HG03039 (cell line): ENCODE measurements at regions not wholly inside any gene's neighbourhood (a gene's known extent, or its start where the extent isn't known, plus 50 kb on each side); places are given as distances from the start of the nearest gene placed in this dataset.
"Not testable (repeated sequence)": the region's sequence is repeated elsewhere in the genome, so short reads cannot be mapped to it uniquely, and the experiment has no call there.

Experiments used
- ATAC-seq: cut with Tn5 transposase; IDR thresholded peaks from one replicate; pipeline ENCODE4 v1.9.1; 2021; ENCODE audit warnings: mild to moderate bottlenecking, moderate library complexity; ENCODE audit not compliant: unreplicated experiment

- no peak for ATAC-seq
These were observed 201.3 kb downstream of the AKAP7 start for GRCh38 chr6:131336596-131336995.

- not testable (repeated sequence) for ATAC-seq
These were observed 211.6 kb downstream of the AKAP7 start for GRCh38 chr6:131346896-131347295.

- ATAC-seq = no peak
These were observed 213.3 kb downstream of the AKAP7 start for GRCh38 chr6:131348572-131348971.

GRCh38 chr6:131349199-131349598 is 213.9 kb downstream of the AKAP7 start:
- no peak for ATAC-seq

GRCh38 chr6:131353106-131353505 is 217.8 kb downstream of the AKAP7 start:
- no peak for ATAC-seq

GRCh38 chr6:131353876-131354275 is 218.6 kb downstream of the AKAP7 start:
- ATAC-seq = no peak

GRCh38 chr6:131354356-131354755 is 218.7 kb upstream of the ARG1 start:
- no peak for ATAC-seq

GRCh38 chr6:131356161-131356560 is 216.9 kb upstream of the ARG1 start:
- no peak for ATAC-seq

- no peak for ATAC-seq
These were observed 215.5 kb upstream of the ARG1 start for GRCh38 chr6:131357501-131357900.

- no peak for ATAC-seq
These were observed 211.0 kb upstream of the ARG1 start for GRCh38 chr6:131362070-131362469.

- ATAC-seq = no peak
These were observed 210.3 kb upstream of the ARG1 start for GRCh38 chr6:131362696-131363095.

GRCh38 chr6:131363947-131364834 is 208.8 kb upstream of the ARG1 start:
- ATAC-seq = no peak

GRCh38 chr6:131366223-131366622 is 206.8 kb upstream of the ARG1 start:
- ATAC-seq = no peak

- ATAC-seq = no peak
These were observed 205.7 kb upstream of the ARG1 start for GRCh38 chr6:131367206-131367873.

- ATAC-seq = peak; percentile 60
These were observed 204.7 kb upstream of the ARG1 start for GRCh38 chr6:131368198-131368911.

GRCh38 chr6:131372535-131372934 is 200.5 kb upstream of the ARG1 start:
- no peak for ATAC-seq

GRCh38 chr6:131377112-131377705 is 195.8 kb upstream of the ARG1 start:
- no peak for ATAC-seq

GRCh38 chr6:131378874-131379273 is 194.2 kb upstream of the ARG1 start:
- no peak for ATAC-seq

- no peak for ATAC-seq
These were observed 193.1 kb upstream of the ARG1 start for GRCh38 chr6:131379948-131380347.

GRCh38 chr6:131381052-131381708 is 191.8 kb upstream of the ARG1 start:
- no peak for ATAC-seq

GRCh38 chr6:131381709-131382093 is 191.3 kb upstream of the ARG1 start:
- ATAC-seq = no peak
